ENCODE measurements at regions not wholly inside any gene's neighbourhood (a gene's known extent, or its start where the extent isn't known, plus 50 kb on each side); places are given as distances from the start of the nearest gene placed in this dataset.

DNA sequence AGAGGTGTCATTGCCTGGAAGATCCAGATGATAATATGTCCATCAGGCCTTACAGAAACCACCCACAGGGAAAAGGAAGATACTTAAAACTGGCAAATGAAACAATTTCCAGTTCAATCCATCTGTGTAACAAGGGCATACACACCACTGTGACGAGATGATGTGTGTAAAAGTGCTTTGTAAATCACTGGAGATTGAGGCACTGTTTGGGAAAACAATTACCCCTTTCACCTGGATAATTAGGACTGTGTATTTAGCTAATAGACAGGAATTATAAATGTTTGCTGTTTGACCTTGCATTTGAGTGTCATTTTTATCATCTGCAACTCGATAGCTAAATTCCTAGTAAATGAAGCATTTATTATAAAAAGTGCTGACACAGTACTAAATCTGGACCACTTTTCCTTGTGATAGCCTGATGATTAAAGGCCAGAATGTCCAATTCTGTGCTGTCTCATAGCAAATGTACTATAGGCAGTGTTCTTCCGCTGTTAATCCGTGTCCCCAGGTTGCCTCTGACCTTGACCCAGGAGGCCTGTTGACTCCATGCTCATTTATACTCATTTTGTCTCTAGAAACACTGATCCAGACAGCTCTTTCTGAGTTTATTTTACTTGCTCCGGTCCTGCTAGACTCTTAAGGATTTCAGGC, 105.8 kb downstream of the LACC1 start:
- peak; percentile 11 for DNase-seq

DNA sequence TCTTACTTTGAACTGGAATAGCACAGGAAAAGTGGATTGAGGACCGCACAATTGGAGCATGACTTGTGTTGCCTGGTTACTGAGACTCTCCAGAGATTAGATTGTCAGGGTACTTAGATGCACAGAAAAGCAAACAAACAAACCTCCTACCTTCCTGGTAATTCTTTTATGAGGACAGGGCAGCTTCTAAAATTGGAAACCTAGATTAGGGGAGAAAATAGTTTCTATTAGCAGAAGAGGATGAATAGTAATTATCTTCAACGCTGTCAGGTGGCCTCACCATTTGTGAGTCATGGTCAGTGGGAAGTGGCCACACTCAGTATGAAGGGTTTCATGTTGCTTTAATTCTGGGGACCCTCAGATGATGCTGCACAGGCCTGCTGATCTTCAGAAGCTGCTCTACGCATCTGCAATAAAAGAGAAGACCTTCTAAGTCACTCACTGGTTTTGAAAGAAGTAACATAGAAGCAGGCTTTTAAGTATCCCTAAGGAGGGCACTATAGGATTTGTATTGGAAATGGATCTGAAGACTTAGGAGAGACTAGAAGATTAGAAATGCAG, 106.8 kb downstream of the LACC1 start:
- DNase-seq: peak; percentile 34

DNA sequence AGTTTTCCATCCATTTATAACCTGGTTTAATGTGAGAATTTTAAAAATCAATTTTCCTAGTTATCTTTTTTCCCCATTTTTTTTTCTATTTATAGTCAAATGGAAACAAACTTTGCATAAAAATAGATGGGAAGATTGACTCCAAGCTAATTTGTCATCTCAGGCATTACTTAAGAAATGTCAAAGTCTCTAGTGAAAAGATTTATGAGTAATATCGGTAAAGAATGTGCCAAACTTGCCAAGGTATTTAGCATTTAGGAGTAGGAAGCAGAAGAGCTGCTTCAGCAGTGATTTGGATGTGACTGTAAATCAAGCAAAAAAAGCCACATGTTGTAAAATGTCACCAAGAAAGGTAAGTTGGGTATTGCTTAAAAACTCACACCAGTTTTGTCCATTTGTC, 108.6 kb downstream of the LACC1 start:
- no peak for DNase-seq

DNA sequence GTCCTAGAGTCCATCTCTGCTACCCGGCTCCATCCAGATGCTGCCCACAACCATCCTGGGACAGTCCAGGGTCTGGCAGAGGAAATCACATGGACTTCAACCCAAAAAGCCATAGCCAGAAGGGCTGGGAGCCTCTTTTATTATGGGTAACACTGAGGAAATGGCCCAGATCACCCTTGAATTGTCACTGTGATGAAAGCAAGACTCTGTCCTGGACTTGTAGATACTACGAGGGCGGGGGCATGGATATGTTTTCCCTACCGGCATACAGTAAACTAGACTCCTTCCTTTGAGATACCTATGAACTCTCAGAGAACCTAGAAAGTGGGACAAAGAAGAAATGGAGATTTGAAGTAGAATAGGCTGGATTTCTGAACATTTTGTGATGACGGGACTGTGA, 110.3 kb downstream of the LACC1 start:
- no peak for DNase-seq

DNA sequence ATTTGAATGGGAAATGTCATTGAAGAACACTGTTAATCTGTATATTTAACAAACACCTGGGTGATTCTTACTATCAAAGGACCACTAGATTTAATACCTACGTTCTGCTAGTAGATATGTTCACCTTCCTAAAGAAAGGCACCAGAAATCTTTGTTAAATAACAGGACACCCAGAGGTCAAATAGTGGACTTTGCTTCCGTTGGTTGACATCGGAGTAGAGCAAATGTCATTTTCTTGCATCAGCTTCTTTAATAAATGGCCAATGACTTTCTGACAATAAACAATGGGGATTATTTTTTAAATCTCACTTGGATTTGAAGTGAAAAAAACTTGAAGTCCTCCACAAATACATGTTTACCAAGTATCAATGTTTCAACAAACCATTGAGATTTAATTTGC, 111.1 kb downstream of the LACC1 start:
- DNase-seq: no peak

DNA sequence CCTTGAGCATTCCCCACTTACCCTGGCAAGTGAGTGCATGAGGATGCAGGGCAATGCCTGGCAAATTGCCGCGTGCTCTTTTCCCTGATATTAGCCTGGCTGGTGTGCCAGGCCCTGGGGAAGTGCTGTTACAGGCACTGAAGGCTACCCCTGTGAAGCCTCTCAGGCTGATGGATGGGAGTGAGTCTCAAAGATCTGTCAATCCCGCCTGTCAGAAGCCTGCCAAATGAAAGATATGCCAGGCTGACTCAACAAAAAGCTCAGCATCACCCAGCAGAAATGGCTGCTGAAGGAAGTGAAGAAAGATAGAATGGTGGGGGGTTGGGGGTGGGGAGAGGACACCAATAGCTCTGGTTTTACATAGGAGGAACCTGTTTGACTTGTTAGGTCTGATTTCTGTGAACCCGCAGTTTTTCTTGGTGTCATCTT, 112.1 kb downstream of the LACC1 start:
- no peak for DNase-seq

DNA sequence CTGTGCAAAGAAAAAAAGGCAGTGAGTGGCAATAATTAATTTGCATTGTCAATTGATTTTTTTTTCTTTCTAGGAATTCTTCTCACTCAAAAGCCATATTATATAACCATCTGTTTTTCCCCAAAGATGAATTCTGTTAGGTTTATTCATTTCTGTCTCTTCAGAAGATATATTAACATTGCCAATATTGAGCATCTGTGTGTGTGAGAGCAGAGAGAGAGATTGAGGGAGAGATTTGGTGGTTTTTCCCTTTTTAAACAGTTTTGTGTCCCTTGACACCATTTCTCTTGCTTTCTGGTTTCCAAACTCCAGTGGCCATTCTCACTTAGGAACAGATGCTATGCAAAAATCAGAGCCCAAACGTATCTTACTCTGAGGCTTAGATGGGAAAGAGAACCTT, 112.5 kb downstream of the LACC1 start:
- DNase-seq: no peak

DNA sequence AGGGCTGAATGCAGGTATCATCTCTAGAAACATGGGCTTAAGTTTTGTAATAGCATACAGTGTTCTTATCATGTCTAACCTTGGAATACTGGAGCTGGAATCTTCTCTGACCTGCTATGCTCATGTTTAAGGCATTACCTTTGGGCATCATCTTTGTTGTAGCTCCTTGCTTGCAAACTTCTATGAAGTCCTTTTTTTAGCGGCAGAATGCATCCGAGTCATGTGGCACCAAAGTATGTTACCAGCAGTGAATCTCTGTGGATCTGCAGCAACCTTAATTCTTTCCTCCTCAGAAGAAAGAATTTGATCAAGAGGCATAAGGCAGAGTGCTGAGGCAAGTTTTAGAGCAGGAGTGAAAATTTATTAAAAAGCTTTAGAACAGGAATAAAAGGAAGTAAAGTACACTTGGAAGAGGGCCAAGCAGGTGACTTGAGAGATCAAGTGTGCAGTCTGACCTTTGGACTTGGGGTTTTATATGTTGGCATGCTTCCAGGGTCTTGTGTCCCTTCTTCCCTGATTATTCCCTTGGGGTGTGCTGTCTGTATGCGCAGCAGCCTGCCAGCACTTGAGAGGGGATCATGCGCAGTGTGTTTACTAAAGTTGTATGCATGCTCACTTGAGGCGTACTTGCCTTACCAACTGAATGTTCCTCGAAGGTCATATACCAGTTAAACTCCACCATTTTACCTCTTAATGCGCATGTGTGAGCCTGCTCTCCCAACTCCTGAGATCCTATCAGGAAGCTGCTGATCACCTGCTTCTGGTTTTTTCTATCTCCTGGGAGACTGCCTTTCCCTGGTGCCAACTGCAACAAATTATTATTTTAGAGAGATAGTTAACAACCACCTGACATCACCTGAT, 115.5 kb downstream of the LACC1 start:
- DNase-seq: no peak

DNA sequence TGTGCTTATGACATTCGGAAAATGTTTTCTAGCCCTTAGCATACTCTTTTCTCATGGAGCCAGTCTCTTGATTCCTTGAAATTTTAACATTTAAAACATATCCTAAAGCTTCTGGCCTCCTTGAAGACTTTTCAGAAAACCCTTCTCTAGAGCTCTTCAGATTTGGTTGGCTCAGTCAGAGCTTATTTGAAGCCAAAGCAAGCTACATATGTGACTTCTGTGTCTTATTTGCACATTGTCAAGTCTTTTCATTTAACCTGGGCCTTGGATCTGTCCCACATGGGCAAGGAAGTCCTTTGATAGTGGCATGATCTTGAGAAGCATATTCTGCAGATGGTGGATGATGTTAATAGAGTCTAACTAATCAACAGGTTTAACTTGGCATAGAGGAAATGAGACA, 116.5 kb downstream of the LACC1 start:
- DNase-seq: no peak

DNA sequence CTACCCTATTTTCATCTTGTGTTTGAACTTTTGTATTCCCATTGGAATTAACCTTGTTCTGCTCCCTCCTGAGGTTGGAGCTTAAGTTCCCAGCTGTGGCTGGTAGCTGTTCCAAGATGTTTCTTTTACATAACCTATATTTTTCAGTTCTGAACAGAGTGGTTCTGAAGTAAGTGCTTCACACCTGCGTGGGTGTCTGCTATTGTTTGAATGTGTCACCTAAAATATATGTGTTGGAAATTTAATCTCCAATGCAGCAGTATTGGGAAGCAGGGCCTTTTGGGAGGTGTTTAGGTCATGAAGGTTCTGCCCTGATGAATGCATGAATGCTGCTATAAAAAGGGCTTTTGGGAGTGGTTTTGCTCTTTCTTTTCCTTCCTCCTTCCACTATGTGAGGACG, 123.8 kb downstream of the LACC1 start:
- no peak for DNase-seq

DNA sequence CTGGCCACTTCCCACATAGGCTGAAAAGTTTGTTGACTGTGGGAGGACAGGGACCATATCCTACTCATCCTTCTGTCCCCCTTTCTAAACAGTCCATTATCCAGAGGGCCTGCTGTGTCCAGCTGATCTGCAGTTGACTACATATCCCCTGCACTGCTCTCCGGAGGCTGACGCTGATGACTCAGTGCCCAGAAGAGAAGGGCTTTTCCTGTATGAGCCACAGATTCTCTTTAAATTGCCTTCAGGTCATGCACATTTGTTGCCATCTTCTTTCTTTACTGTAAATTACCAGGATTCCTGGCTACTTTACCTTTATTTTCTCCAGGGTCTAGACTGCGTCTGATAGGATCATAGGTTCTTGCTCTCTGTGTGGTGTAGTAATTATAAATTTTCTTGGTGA, 125.2 kb downstream of the LACC1 start:
- no peak for DNase-seq

DNA sequence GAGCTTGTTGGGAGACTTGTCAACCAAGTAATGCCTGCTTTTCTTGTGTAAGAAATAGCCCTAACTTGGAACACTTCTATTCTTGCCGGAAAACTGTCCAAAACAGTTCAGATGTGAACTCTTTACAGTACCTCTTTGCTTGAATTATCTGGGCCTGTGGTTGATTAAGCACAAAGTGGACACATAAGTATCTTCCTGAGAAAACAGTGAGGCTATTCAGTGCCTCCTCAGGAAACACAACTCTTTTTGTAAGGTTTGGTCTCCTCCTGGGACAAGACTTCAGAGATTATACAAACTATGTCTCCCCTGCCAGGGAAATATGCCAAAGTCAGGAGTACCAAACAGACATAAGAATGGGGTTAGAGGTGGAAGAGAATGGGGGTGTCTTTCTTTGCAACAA, 127.7 kb downstream of the LACC1 start:
- DNase-seq: no peak

DNA sequence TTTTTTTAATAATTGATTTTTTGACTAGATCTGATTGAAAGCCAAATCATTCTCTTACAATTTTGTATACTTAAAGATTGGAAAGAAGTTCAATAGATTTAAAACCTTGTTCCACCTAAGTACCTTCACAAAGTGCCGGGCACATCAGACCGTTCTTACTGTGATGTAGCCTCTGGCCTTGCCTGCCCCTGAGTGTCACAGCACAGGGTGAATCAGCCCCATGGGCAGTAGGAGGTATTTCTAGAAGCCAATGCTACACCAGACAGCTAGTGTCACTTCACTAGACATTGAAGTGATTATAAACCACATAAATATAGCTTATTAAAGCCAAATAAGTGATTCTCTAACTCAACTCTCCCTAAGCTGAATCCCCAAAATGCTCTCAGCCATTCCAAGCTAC, 131.3 kb downstream of the LACC1 start:
- DNase-seq: no peak

DNA sequence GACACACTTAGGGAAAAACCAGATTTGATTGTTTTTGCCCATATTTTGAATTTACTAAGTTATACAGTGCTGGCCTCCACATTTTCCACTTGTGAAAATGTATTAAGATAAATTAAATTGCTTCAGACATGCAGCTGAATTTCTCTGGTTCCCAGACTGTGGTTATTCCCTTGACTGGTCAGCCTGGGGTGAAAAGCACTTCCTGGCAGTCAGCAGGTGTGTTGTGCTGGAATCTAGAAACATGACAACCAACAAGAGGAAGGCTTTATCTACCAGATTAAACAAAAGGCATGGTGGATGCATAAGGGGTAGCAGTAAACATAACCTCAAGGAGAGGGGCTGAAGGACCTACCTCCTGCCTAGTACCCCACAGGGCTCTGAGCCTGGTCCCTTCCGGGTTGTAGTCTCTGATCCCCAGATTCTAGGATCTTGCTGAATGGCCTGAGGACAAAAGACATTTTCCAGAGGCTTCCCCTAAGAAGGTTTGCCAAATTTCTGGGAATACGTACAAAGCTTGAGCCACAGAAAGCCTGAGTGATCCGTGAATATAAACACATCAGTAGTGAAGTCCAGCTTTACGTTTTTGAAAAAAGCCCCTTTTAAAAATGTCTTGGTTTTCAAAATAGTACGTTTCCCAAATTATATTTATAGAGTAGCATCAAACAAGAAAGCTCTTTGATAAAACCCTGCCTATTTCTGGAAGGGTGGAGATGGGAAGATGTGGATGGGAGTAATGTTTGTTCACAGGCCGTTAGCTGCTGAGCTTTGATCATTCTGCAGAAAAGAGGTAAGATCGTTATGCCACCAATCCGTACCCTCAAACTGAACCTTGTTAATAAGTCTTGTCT, 133.4 kb downstream of the LACC1 start:
- DNase-seq: no peak

DNA sequence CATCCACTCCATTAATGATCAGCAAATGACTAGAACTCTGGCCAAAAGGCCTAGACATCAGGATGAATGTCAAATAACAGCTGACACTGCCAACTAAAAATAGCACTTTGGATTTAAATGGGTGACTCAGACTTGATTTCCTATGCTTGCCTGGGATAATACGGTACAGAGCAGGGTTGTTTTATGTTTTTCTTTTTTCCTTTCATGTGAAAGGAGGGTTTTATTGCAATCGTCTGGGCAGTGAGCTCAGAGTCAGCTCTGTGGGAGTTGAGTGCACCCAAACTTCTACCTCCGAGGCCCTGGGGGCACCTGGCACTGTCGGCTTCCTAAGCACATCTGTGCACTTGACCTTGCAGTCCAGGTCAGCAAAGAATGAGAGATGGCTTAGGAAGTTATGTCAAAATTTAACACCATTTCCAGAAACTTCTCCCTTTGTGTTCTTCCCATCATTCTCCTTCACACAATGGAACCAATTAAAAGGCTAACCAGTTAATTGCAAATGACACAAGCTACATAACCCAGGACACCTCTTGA, 134.1 kb downstream of the LACC1 start:
- DNase-seq: no peak

DNA sequence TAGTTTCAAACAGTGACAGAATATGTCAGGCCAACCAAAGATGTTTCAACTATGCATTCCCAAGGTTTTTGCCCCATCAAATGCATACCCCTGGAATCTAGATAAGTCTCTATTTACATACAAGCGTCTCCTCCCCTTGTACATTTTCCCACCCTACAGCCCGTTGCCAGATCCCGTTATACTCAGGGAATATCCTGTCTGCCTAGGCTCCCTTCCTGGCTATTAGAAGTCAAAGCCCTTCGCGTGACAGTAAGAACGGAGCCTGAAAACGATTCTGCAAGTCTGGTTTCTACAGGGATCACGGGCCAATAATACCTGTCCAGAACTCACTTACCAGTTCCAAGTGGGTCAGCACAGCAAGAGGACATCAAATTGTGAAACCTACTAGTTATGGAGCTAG, 134.8 kb downstream of the LACC1 start:
- DNase-seq: no peak

DNA sequence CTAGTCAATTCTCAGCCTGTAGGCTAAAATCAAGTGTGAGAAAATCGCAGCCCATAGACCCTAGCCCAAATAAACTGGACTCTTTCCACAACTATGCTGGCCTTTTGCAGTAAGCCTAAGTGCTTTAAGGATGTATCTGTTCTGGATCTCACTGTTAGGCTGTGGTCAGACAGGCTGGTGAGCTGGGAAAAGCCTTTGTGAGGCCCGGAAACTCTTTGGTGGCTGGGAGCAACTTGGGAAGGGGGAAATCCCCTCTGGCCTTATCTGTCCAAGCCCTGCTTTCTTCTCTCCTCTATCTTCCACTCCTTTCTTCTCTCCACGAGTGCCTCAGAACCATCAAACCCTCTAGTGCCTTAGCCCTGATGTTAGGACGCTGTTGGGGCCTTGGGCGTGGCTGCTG, 135.4 kb downstream of the LACC1 start:
- no peak for DNase-seq

DNA sequence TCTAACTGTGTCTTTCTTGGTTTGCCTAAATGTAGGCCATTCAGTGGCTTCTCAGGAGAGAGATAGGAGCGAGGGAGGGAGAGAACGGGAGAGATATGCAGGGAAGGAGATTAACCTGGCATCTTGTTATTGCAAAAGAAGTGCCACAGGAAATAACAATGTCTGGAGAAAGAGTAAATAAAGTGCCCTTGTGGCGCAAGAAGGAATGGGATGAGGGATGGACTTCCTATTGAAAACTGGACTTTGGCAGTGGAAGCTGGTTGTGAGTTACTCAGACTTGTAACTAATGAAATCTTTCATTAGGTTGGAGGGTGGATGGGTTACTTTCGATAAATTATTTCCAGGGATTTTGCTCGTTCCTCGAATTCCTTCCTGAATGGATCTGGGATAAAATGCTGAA, 136.1 kb downstream of the LACC1 start:
- DNase-seq: no peak

DNA sequence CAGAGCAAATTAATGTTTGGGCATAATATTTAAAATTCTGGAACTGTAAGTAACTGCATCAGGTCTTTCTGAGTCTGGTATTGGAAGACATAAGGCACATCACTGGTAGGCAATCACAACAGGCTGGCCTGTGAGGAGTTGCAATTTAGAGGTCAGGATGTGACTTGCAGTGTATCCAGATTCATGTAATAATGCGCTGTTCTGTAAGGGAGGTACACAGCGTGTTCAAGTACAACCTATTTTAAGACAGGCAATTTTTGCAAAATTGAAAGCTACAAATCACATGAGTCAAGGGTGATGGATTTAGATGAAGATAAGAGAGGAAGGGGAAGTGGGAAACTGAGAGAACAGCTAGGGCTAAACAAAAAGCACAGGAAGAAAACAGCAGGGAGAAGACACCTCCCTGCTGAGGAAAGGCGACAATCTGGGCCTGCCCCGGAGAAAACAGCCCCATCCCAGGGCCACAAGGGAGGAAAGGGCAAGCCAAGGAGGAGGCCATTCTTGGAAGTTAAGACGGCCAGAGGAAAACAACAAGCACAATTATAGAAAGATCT, 138.1 kb downstream of the LACC1 start:
- no peak for DNase-seq

DNA sequence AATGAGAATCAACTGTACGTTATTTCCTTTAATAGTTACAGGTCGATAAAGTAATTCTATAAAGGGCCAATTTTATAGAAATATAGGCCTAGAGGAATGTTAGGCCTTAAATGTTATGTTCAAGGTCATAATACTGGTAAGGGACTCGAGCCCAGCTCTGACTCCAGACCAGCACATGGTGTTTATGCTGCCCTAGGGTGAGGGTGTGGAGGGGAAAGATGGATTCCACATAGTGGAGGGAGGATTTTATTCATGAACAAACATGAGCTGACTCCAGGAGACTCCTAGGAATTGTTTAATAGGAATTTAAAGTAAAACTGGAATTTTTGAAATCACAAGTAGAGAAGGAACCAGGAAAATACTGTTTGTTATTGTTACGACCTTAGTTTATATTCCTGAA, 139.9 kb downstream of the LACC1 start:
- no peak for DNase-seq

DNA sequence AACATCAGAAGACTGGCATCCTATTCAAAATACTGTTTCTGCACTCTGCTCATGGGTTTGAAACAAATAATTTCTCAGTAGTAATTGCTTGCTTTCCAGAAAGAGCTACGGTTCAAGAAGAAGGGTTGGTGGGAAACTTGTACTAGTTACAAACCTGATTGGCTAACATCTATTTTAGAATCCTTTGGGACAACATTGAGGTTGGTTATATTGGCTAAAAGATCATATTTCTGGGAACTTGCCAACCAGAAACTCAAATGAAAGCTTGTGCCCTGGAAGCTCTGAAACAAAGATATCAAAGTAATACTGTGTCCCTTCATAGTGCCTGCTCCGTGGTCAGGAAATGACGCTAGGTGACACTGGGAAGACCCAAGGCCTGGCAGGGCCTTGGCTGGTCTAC, 141.7 kb downstream of the LACC1 start:
- no peak for DNase-seq

DNA sequence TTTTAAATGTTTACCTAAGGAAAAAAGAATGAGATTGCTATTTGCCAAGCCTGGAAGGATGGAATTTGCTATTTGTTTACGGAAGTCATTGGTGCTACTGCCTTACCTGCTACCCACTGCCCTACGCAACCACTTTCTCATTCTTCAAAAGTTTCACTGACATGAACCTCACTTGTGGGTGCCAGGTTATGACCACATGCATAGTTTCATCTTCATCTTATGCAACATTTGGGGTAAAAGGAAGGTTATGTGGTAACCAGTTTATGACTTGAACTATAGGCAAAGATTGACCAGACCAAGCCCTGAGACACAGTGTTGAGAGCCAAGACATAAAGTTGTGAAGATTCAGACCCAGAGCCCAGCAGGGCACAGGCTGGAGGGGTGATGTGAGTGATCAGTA, 142.5 kb downstream of the LACC1 start:
- DNase-seq: no peak
